Skeletal muscle tissue (tissue), 3 donors: ENCODE measurements at regions not wholly inside any gene's neighbourhood (a gene's known extent, or its start where the extent isn't known, plus 50 kb on each side); places are given as distances from the start of the nearest gene placed in this dataset.
A peak's percentile ranks its signal among the peaks of the same experiment; 100 is the strongest.

ENCODE experiments used
- H3K27ac ChIP-seq: one replicate; pipeline ENCODE4 v1.7.0; 2013; ENCODE audit warnings: mild to moderate bottlenecking, low read depth, low read length, inconsistent platforms
- H3K27me3 ChIP-seq, 3 donors: one replicate each; pipeline ENCODE4 v1.7.0; 2013; ENCODE audit warnings: low read length in 3 of 3; ENCODE audit not compliant: control insufficient read depth in 3 of 3, insufficient read depth in 3 of 3
- H3K36me3 ChIP-seq, 3 donors: one replicate each; pipeline ENCODE4 v1.7.0; 2013; ENCODE audit warnings: low read length in 3 of 3; ENCODE audit not compliant: control insufficient read depth in 3 of 3, insufficient read depth in 3 of 3
- H3K4me1 ChIP-seq, 3 donors: one replicate each; pipeline ENCODE4 v1.7.0; 2013; ENCODE audit warnings: low read length in 3 of 3, mild to moderate bottlenecking in 3 of 3; ENCODE audit not compliant: control insufficient read depth in 3 of 3, insufficient read depth in 3 of 3
- H3K4me3 ChIP-seq, 3 donors: one replicate each; pipeline ENCODE4 v1.7.0; 2013; ENCODE audit warnings: low read length in 3 of 3
- H3K9ac ChIP-seq, 3 donors: one replicate each; pipeline ENCODE4 v1.7.0; 2013; ENCODE audit warnings: low read length in 3 of 3, mild to moderate bottlenecking in 3 of 3, moderate library complexity in 2 of 3, low read depth in 1 of 3
- H3K9me3 ChIP-seq, 3 donors: one replicate each; pipeline ENCODE4 v1.7.0; 2013; ENCODE audit warnings: low read length in 3 of 3; ENCODE audit not compliant: control insufficient read depth in 3 of 3
- donor health status: Osteomylitis.

DNA sequence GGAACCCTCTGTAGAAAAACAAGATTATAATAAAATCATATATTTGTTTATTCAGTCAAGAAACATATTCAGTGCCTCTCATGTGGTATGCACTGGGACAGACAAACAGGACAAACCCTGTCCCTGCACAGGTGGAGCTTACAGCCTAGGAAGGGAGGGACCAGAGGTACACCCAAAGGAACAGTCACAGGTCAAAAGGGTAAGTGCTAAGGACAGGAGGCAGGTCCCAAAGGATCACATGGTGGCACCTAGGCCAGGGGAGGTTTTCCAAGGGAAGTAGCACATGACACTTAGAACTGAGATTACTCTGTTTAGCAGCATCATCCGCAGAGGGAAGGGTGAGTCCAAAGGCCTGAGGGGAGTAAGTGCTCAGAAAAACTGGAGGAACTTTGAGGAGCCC is 254.4 kb upstream of the ARRDC4 start:
- no peaks in the 10 kb centered on the region for H3K9me3 ChIP-seq

DNA sequence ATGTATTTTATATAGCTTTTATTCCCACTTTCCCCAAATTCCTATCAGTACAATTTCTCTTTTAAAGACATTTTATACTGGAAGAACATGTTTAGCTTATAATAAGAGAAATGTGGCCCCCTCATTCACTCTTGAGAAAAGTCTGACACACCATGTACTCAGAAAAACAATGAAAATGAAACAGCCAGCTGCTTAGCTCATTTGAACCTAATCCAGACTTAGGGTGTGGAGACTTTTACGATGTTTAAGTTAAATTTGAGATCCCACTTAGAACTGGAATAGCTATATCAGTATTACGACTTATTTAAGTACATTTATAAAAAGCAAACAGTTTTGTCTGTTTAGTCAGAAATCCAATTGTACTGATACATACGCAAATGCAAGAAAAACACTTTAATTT is 252.3 kb upstream of the ARRDC4 start:
- Histone ChIP-seq H3K4me3 (no peak overlapping the region), H3K9ac (no peak overlapping the region), H3K27ac (no peak overlapping the region), H3K4me1 (no peaks in the 10 kb centered on the region), H3K27me3 (no peaks in the 10 kb centered on the region), H3K9me3 (no peaks in the 10 kb centered on the region), H3K36me3 (no peaks in the 10 kb centered on the region)

More for the DNA sequence above, 254.4 kb upstream of the ARRDC4 start:
- Histone ChIP-seq H3K36me3 (no peaks in the 10 kb centered on the region), H3K27ac (no peak overlapping the region), H3K27me3 (no peaks in the 10 kb centered on the region), H3K9ac (no peak overlapping the region), H3K4me3 (no peak overlapping the region), H3K4me1 (no peaks in the 10 kb centered on the region)

DNA sequence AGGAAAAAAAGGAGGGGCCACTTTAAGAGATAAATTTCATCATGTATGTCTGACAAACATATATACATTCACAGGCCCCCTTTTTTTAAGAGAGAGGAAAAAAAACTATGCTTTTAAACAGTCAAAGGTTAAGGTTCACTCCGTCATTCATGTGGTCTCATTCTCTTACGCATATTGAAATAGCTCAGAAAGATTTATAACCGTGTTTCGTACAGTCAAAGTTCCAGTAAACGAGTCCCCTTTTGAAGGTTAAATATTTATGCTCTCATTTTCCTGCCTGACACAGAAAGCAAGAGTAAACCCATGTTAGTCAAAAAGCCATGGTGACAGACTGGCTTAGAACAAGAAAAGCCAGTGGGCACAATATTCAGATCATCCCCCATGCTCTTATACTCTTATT is 248.0 kb upstream of the ARRDC4 start:
- no peaks in the 10 kb centered on the region for H3K9me3 ChIP-seq
- no peaks in the 10 kb centered on the region for H3K4me1 ChIP-seq
- H3K36me3 ChIP-seq = no peaks in the 10 kb centered on the region
- no peaks in the 10 kb centered on the region for H3K27me3 ChIP-seq
- H3K4me3 ChIP-seq = no peak overlapping the region
- no peak overlapping the region for H3K9ac ChIP-seq
- no peak overlapping the region for H3K27ac ChIP-seq

DNA sequence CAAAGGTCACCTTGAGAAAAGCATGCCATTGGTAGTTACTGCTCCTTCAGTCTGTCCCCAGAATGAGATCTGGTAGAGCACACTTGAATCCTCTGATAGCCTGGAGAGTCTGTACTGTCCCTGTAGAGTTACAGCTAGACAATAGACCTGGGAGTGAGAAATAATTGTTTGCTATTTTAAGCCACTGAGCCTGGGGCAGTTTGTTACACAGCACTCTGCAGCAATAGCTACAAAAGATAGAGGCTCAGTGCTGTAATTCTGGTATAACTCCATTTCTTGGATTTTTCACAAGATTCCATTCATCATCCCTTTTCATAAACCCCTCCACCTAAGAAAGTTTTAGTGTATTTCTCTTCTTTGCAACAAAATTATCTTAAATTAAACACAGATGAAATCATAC is 242.7 kb upstream of the ARRDC4 start:
- no peak overlapping the region for H3K4me3 ChIP-seq
- H3K36me3 ChIP-seq = no peaks in the 10 kb centered on the region
- peaks cover 0 to 2% (median 0%) of the 10 kb centered on the region in 3 donors for H3K9me3 ChIP-seq
- H3K27ac ChIP-seq = no peak overlapping the region
- no peaks in the 10 kb centered on the region for H3K4me1 ChIP-seq
- no peaks in the 10 kb centered on the region for H3K27me3 ChIP-seq
- H3K9ac ChIP-seq = no peak overlapping the region

DNA sequence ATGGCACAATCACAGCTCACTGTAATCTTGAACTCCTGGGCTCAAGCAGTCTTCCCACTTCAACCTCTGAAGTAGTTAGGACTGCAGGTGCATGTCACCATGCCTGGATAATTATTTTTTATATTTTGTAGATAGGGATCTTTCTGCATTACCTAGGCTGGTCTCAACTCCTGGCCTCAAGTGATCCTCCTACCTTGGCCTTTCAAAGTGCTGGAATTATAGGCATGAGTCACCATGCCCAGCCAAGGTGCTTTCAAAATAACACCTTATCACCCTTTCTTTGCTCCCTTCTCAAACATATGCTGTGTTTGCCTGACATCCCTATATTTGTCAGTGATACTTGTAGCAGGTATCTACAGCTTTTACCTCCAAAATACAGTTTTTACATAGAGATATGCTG is 242.0 kb upstream of the ARRDC4 start:
- Histone ChIP-seq H3K36me3 (no peaks in the 10 kb centered on the region), H3K27ac (no peak overlapping the region), H3K9me3 (peaks cover 0 to 2% (median 0%) of the 10 kb centered on the region in 3 donors), H3K4me1 (no peaks in the 10 kb centered on the region), H3K9ac (no peak overlapping the region), H3K4me3 (no peak overlapping the region), H3K27me3 (no peaks in the 10 kb centered on the region)

DNA sequence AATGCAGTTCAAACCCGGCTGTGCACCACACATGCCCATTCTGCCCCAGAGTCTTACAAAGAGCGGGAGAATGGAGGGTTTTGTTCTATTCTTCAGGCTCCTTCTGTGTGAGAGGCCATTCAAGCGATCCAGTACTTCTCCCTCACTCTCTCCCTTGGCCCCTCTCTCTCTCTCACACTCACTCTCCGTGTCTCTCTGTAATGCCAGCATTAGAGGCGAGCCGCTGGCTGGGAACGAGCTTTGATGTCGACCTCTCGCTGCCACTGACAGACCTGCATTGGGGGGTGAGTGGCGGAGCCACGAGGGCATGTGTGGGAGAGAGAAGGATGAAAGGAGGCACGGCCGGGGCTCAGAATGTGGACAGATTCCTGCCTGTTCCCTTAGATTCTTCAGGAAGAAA is 231.7 kb upstream of the ARRDC4 start:
- Histone ChIP-seq H3K4me1 (peaks cover 0 to 7% (median 4%) of the 10 kb centered on the region in 3 donors), H3K9ac (peak overlapping the region; percentile 27 to 50 (median 42)), H3K36me3 (no peaks in the 10 kb centered on the region), H3K9me3 (no peaks in the 10 kb centered on the region), H3K27me3 (peaks cover 0 to 2% (median 0%) of the 10 kb centered on the region in 3 donors), H3K27ac (peak overlapping the region; percentile 21), H3K4me3 (peak overlapping the region; percentile 32 to 67 (median 59))

DNA sequence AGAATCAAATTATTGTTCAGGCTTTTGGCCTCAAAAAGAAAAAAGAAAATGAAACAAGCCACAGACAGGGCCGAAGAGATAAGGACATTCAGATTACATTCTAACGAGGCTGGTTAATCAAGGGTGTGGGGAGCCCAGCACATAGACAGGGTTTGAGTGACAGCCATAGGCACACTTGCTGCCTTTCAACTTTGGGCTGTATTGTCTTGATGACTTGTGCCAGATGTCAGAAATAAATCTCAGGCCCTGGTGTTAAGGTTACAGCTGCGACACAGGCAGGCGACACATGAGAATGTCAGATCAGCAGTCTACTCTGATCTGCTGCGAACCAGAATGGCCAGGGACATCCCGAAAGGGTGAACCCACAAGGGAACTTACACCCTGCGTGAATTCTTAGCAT is 231.2 kb upstream of the ARRDC4 start:
- Histone ChIP-seq H3K27me3 (peaks cover 0 to 3% (median 0%) of the 10 kb centered on the region in 3 donors), H3K4me1 (peaks cover 0 to 7% (median 4%) of the 10 kb centered on the region in 3 donors), H3K9ac (peak overlapping the region; percentile 27 to 50 (median 42)), H3K9me3 (no peaks in the 10 kb centered on the region), H3K4me3 (peak overlapping the region; percentile 32 to 67 (median 59)), H3K27ac (peak overlapping the region; percentile 21), H3K36me3 (no peaks in the 10 kb centered on the region)

DNA sequence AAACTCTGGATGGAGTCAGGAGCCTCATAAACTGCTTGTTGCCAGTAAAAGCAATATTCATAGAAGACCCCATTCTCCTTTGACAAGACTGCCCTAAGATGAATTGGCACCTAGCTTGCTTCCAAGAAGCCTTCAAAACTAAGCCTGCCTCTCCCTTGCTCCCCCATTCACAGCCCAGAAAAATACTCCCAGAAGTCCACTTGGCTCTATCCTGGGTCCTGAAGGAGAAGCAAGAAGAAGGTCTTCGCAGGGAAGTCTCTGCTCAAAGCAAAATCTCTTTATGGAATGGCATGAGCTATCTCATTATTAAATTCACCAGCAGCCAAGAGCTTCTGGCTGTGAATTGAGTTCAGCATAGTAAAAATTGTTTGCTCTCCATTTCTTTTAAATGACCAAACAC is 230.2 kb upstream of the ARRDC4 start:
- H3K36me3 ChIP-seq = no peaks in the 10 kb centered on the region
- H3K4me3 ChIP-seq = no peak overlapping the region

DNA sequence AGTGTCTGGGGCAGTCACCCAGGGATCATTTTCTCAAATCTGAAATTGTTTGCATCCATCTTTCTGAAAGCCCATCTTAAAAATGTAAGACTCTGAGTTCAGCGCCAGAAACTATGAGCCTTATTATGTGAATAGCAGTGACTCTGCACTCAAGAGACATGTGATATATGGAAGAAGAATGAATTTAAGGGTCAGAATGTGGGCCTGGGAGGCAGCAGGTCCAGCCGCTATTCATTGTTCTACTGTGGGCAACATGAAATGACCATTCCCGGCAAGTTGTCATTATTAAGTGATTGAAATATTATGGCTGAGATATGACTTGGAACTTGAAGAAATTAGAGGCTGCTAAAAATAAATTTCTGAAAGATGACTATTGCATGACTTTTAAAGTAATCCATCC is 228.6 kb upstream of the ARRDC4 start:
- Histone ChIP-seq H3K36me3 (no peaks in the 10 kb centered on the region), H3K4me1 (peaks cover 0 to 7% (median 4%) of the 10 kb centered on the region in 3 donors), H3K9ac (no peak overlapping the region), H3K27me3 (peaks cover 0 to 3% (median 0%) of the 10 kb centered on the region in 3 donors), H3K27ac (no peak overlapping the region), H3K4me3 (no peak overlapping the region), H3K9me3 (no peaks in the 10 kb centered on the region)

More for the DNA sequence above, 230.2 kb upstream of the ARRDC4 start:
- Histone ChIP-seq H3K9ac (no peak overlapping the region), H3K27me3 (peaks cover 0 to 3% (median 0%) of the 10 kb centered on the region in 3 donors), H3K4me1 (peaks cover 0 to 7% (median 4%) of the 10 kb centered on the region in 3 donors), H3K9me3 (no peaks in the 10 kb centered on the region), H3K27ac (no peak overlapping the region)

DNA sequence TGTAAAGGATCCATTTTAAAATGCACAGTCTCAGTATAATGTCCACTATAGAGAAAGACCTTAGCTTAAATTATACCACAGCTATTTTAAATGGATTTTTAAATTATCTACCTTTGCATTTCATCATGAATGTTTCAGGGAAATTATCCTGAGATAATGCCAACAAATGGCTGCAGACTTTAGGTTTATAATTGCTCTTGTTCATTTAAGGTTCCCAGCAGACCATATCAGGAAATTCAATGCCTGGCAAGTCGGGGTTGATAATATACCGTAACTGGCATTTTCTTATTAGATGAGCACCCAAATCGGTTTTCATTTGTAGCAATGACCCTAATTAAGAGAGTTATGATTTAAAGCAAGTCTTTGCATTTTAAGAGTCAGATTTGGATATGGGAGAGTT is 227.1 kb upstream of the ARRDC4 start:
- H3K27ac ChIP-seq = no peak overlapping the region
- peaks cover 0 to 7% (median 4%) of the 10 kb centered on the region in 3 donors for H3K4me1 ChIP-seq
- H3K27me3 ChIP-seq = peaks cover 0 to 3% (median 0%) of the 10 kb centered on the region in 3 donors
- no peaks in the 10 kb centered on the region for H3K9me3 ChIP-seq
- no peak overlapping the region for H3K4me3 ChIP-seq
- no peaks in the 10 kb centered on the region for H3K36me3 ChIP-seq
- H3K9ac ChIP-seq = no peak overlapping the region
